Sigmoid colon (tissue), 4 donors: ENCODE measurements at regions not wholly inside any gene's neighbourhood (a gene's known extent, or its start where the extent isn't known, plus 50 kb on each side); places are given as distances from the start of the nearest gene placed in this dataset.

Experiments used
- CTCF ChIP-seq, 4 experiments: fragments of 450-650 bp in 3 of 4; fragments of 200-600 bp in 1 of 4; IDR thresholded peaks; one replicate each; pipeline ENCODE4 v1.5.1; 2016 to 2019; ENCODE audit warnings: antibody characterized with exemption in 4 of 4, mild to moderate bottlenecking in 3 of 4, moderate library complexity in 2 of 4
- EP300 ChIP-seq, 4 donors: sonication (generic); formaldehyde crosslinking; IDR thresholded peaks; one replicate each; pipeline ENCODE4 v1.6.1; 2017; ENCODE audit warnings: antibody characterized with exemption in 4 of 4
- POLR2A ChIP-seq, 2 donors: fragments of 450-650 bp; IDR thresholded peaks; one replicate each; pipeline ENCODE4 v1.6.1; 2016; ENCODE audit warnings: antibody characterized with exemption in 2 of 2, mild to moderate bottlenecking in 2 of 2, moderate library complexity in 2 of 2
- POLR2AphosphoS5 ChIP-seq, 4 donors: sonication (generic); formaldehyde crosslinking; IDR thresholded peaks; one replicate each; pipeline ENCODE4 v1.6.1; 2017; ENCODE audit warnings: antibody characterized with exemption in 4 of 4

GRCh38 chr6:15966000-15966520 is 162.8 kb upstream of the MYLIP start:
- TF ChIP-seq CTCF (IDR thresholded peaks at IDR 0.05) (no peak), POLR2A (IDR thresholded peaks at IDR 0.05) (no peak), POLR2AphosphoS5 (IDR thresholded peaks at IDR 0.05) (no peak), EP300 (IDR thresholded peaks at IDR 0.05) (no peak)
